ENCODE measurements at regions not wholly inside any gene's neighbourhood (a gene's known extent, or its start where the extent isn't known, plus 50 kb on each side); places are given as distances from the start of the nearest gene placed in this dataset.
"Not testable (repeated sequence)": the region's sequence is repeated elsewhere in the genome, so short reads cannot be mapped to it uniquely, and the experiment has no call there.

GRCh38 chr16:16609627-16610026 is 230.7 kb downstream of the NPIPA7 start:
- POLR2A ChIA-PET (ENCODE audit: unreplicated experiment); BruUV-seq (replicated peaks); H3K27ac ChIP-seq (ENCODE audit: low read length); H3K79me2 ChIP-seq (ENCODE audit: low read length); H3K9me2 ChIP-seq (replicated peaks; ENCODE audit: low read length); H3F3A ChIP-seq (ENCODE audit: low read length, unreplicated experiment); H3K4me1 ChIP-seq (ENCODE audit: insufficient read depth, low read length); H3K36me3 ChIP-seq (ENCODE audit: low read depth, low read length); H3K4me3 ChIP-seq (ENCODE audit: low read length); H3K4me2 ChIP-seq (ENCODE audit: low read length); H3K9ac ChIP-seq (ENCODE audit: low read length); H4K20me1 ChIP-seq (ENCODE audit: low read length); H2AFZ ChIP-seq (ENCODE audit: low read length); H3K9me3 ChIP-seq (ENCODE audit: low read length); H3K27me3 ChIP-seq (ENCODE audit: low read length); ATAC-seq; intact Hi-C loops (cut with micrococcal nuclease); DNase-seq; CTCF ChIA-PET: not testable (repeated sequence)

GRCh38 chr16:16610389-16610967 is 231.5 kb downstream of the NPIPA7 start:
- DNase-seq; H3K4me1 ChIP-seq (ENCODE audit: insufficient read depth, low read length); H3F3A ChIP-seq (ENCODE audit: low read length, unreplicated experiment); H3K9me2 ChIP-seq (replicated peaks; ENCODE audit: low read length); H2AFZ ChIP-seq (ENCODE audit: low read length); POLR2A ChIA-PET (ENCODE audit: unreplicated experiment); H3K4me2 ChIP-seq (ENCODE audit: low read length); ATAC-seq; BruUV-seq (replicated peaks); H3K36me3 ChIP-seq (ENCODE audit: low read depth, low read length); H3K27me3 ChIP-seq (ENCODE audit: low read length); H4K20me1 ChIP-seq (ENCODE audit: low read length); H3K4me3 ChIP-seq (ENCODE audit: low read length); H3K79me2 ChIP-seq (ENCODE audit: low read length); CTCF ChIA-PET; intact Hi-C loops (cut with micrococcal nuclease); H3K27ac ChIP-seq (ENCODE audit: low read length); H3K9me3 ChIP-seq (ENCODE audit: low read length); H3K9ac ChIP-seq (ENCODE audit: low read length): not testable (repeated sequence)

- H3K9ac ChIP-seq (ENCODE audit: low read length); H3K9me3 ChIP-seq (ENCODE audit: low read length); DNase-seq; BruUV-seq (replicated peaks); H4K20me1 ChIP-seq (ENCODE audit: low read length); POLR2A ChIA-PET (ENCODE audit: unreplicated experiment); H3K9me2 ChIP-seq (replicated peaks; ENCODE audit: low read length); H3K4me3 ChIP-seq (ENCODE audit: low read length); H3K36me3 ChIP-seq (ENCODE audit: low read depth, low read length); H3K27me3 ChIP-seq (ENCODE audit: low read length); H3F3A ChIP-seq (ENCODE audit: low read length, unreplicated experiment); ATAC-seq; H3K4me1 ChIP-seq (ENCODE audit: insufficient read depth, low read length); H3K79me2 ChIP-seq (ENCODE audit: low read length); H3K27ac ChIP-seq (ENCODE audit: low read length); H3K4me2 ChIP-seq (ENCODE audit: low read length); CTCF ChIA-PET; H2AFZ ChIP-seq (ENCODE audit: low read length); intact Hi-C loops (cut with micrococcal nuclease): not testable (repeated sequence)
Measured at GRCh38 chr16:16613212-16613611, 234.3 kb downstream of the NPIPA7 start.

- H3K4me1 ChIP-seq (ENCODE audit: insufficient read depth, low read length); CTCF ChIA-PET; H3F3A ChIP-seq (ENCODE audit: low read length, unreplicated experiment); DNase-seq; H3K79me2 ChIP-seq (ENCODE audit: low read length); H4K20me1 ChIP-seq (ENCODE audit: low read length); BruUV-seq (replicated peaks); H3K9me3 ChIP-seq (ENCODE audit: low read length); H3K4me3 ChIP-seq (ENCODE audit: low read length); H3K9me2 ChIP-seq (replicated peaks; ENCODE audit: low read length); H3K36me3 ChIP-seq (ENCODE audit: low read depth, low read length); H3K27ac ChIP-seq (ENCODE audit: low read length); intact Hi-C loops (cut with micrococcal nuclease); POLR2A ChIA-PET (ENCODE audit: unreplicated experiment); H2AFZ ChIP-seq (ENCODE audit: low read length); H3K9ac ChIP-seq (ENCODE audit: low read length); H3K27me3 ChIP-seq (ENCODE audit: low read length); H3K4me2 ChIP-seq (ENCODE audit: low read length); ATAC-seq: not testable (repeated sequence)
Measured at GRCh38 chr16:16614484-16614883, 235.5 kb downstream of the NPIPA7 start.

DNA sequence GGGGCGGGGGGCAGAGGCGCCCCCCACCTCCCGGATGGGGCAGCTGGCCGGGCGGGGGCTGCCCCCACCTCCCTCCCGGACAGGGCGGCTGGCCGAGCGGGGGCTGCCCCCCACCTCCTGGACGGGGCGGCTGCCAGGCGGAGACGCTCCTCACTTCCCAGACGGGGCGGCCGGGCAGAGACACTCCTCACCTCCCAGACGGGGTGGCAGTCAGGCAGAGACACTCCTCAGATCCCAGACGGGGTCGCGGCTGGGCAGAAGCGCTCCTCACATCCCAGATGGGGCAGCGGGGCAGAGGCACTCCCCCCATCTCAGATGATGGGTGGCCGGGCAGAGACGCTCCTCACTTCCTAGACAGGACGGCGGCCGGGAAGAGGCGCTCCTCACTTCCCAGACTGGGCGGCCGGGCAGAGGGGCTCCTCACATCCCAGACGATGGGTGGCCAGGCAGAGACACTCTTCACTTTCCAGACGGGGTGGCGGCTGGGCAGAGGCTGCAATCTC is 240.1 kb downstream of the NPIPA7 start:
- H2AFZ ChIP-seq (ENCODE audit: low read length); H3F3A ChIP-seq (ENCODE audit: low read length, unreplicated experiment); POLR2A ChIA-PET (ENCODE audit: unreplicated experiment); H3K4me2 ChIP-seq (ENCODE audit: low read length); H3K4me1 ChIP-seq (ENCODE audit: insufficient read depth, low read length); H4K20me1 ChIP-seq (ENCODE audit: low read length); intact Hi-C loops (cut with micrococcal nuclease); H3K36me3 ChIP-seq (ENCODE audit: low read depth, low read length); ATAC-seq; DNase-seq; H3K79me2 ChIP-seq (ENCODE audit: low read length); H3K9me3 ChIP-seq (ENCODE audit: low read length); H3K27me3 ChIP-seq (ENCODE audit: low read length); H3K9me2 ChIP-seq (replicated peaks; ENCODE audit: low read length); H3K9ac ChIP-seq (ENCODE audit: low read length); BruUV-seq (replicated peaks); H3K27ac ChIP-seq (ENCODE audit: low read length); CTCF ChIA-PET; H3K4me3 ChIP-seq (ENCODE audit: low read length): not testable (repeated sequence)

DNA sequence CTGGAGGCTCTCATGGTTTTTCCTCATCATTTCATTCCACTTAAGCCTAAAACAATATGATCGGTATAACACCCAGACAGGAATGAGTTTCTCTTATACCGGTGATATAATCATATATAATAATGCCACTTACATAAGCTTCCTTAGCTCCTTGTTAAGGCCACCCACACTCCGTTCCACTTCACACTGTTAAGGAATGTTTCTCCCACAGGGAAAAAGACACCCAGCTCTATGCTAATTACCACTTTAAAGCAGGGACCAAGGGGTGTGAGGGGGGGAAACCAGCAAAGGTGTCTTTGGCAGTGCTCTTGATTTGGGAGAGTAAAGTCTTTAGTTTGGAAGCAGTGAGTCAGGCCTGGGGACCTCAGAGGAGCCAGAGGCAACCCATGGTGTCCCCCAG is 245.4 kb downstream of the NPIPA7 start:
- H3K79me2 ChIP-seq (ENCODE audit: low read length); H3K9me2 ChIP-seq (replicated peaks; ENCODE audit: low read length); DNase-seq; H3K27ac ChIP-seq (ENCODE audit: low read length); H3F3A ChIP-seq (ENCODE audit: low read length, unreplicated experiment); H3K4me1 ChIP-seq (ENCODE audit: insufficient read depth, low read length); H3K27me3 ChIP-seq (ENCODE audit: low read length); H3K36me3 ChIP-seq (ENCODE audit: low read depth, low read length); H3K4me2 ChIP-seq (ENCODE audit: low read length); CTCF ChIA-PET; intact Hi-C loops (cut with micrococcal nuclease); BruUV-seq (replicated peaks); H3K9ac ChIP-seq (ENCODE audit: low read length); H3K4me3 ChIP-seq (ENCODE audit: low read length); ATAC-seq; H4K20me1 ChIP-seq (ENCODE audit: low read length); H3K9me3 ChIP-seq (ENCODE audit: low read length); H2AFZ ChIP-seq (ENCODE audit: low read length); POLR2A ChIA-PET (ENCODE audit: unreplicated experiment): not testable (repeated sequence)

- H3K9me3 ChIP-seq (ENCODE audit: low read length); POLR2A ChIA-PET (ENCODE audit: unreplicated experiment); H3K79me2 ChIP-seq (ENCODE audit: low read length); H3K9me2 ChIP-seq (replicated peaks; ENCODE audit: low read length); ATAC-seq; H3K27ac ChIP-seq (ENCODE audit: low read length); H4K20me1 ChIP-seq (ENCODE audit: low read length); H3K36me3 ChIP-seq (ENCODE audit: low read depth, low read length); H3K9ac ChIP-seq (ENCODE audit: low read length); H3K4me1 ChIP-seq (ENCODE audit: insufficient read depth, low read length); intact Hi-C loops (cut with micrococcal nuclease); CTCF ChIA-PET; H3K27me3 ChIP-seq (ENCODE audit: low read length); H3K4me3 ChIP-seq (ENCODE audit: low read length); H3F3A ChIP-seq (ENCODE audit: low read length, unreplicated experiment); BruUV-seq (replicated peaks); DNase-seq; H2AFZ ChIP-seq (ENCODE audit: low read length); H3K4me2 ChIP-seq (ENCODE audit: low read length): not testable (repeated sequence)
Measured at GRCh38 chr16:16625140-16625539, 246.2 kb downstream of the NPIPA7 start.
